ENCODE measurements at regions not wholly inside any gene's neighbourhood (a gene's known extent, or its start where the extent isn't known, plus 50 kb on each side); places are given as distances from the start of the nearest gene placed in this dataset.

DNA sequence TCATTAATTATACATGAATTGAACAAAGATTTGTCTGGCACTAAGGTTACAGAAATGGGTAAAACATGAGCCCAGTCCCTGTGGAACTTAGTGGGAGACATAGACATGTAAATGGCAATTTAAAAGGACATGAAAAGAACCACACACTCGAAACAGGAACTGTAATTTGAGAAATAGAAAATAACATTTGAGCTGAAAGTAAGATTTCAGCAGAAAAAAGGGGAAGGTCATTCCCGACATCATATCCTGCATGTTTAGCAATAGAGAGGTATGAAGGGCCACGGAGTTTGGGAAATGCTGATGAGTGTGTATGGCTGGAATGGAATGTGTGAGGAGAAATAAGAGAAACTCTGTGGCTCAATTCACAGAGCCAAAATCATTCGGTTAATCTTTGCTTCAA lies 175.4 kb upstream of the AHR start:
- TF ChIP-seq, protein P1, sequence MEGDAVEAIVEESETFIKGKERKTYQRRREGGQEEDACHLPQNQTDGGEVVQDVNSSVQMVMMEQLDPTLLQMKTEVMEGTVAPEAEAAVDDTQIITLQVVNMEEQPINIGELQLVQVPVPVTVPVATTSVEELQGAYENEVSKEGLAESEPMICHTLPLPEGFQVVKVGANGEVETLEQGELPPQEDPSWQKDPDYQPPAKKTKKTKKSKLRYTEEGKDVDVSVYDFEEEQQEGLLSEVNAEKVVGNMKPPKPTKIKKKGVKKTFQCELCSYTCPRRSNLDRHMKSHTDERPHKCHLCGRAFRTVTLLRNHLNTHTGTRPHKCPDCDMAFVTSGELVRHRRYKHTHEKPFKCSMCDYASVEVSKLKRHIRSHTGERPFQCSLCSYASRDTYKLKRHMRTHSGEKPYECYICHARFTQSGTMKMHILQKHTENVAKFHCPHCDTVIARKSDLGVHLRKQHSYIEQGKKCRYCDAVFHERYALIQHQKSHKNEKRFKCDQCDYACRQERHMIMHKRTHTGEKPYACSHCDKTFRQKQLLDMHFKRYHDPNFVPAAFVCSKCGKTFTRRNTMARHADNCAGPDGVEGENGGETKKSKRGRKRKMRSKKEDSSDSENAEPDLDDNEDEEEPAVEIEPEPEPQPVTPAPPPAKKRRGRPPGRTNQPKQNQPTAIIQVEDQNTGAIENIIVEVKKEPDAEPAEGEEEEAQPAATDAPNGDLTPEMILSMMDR (IDR thresholded peaks at IDR 0.05) = no peak
- no peak for TF ChIP-seq POLR2A (IDR thresholded peaks at IDR 0.05)

Data from uterus (tissue), 2 donors.